CD4-positive, alpha-beta T cell (primary cell): ENCODE measurements at regions not wholly inside any gene's neighbourhood (a gene's known extent, or its start where the extent isn't known, plus 50 kb on each side); places are given as distances from the start of the nearest gene placed in this dataset.
A peak's percentile ranks its signal among the peaks of the same experiment; 100 is the strongest.
"Not testable (repeated sequence)": the region's sequence is repeated elsewhere in the genome, so short reads cannot be mapped to it uniquely, and the experiment has no call there.

ENCODE experiments used
- ATAC-seq: fragments of 200-7000 bp; cut with Tn5 transposase; one replicate; pipeline ENCODE4 v1.10.0; 2022; ENCODE audit warnings: mild to moderate bottlenecking; ENCODE audit not compliant: poor library complexity
- CTCF ChIA-PET: fragments of 350-600 bp; sonication (Branson Sonifier 250); formaldehyde crosslinking; loops from one replicate; lab custom pipeline; 2021; ENCODE audit warnings: antibody characterized with exemption, inconsistent platforms; lab: Charles Lee
- POLR2A ChIA-PET: fragments of 350-600 bp; sonication (Branson Sonifier 250); formaldehyde crosslinking; loops from one replicate; lab custom pipeline; 2021; ENCODE audit warnings: antibody characterized with exemption, inconsistent platforms; lab: Charles Lee
- DNase-seq, 14 experiments: peaks; one replicate each; pipeline ENCODE4 v3.0.0-alpha.2; 2013 to 2020; ENCODE audit warnings: mixed read lengths in 2 of 14
- H3K27ac ChIP-seq, 2 donors: one replicate each; pipeline versions ENCODE4 v1.5.1 to v1.7.0; 2013; ENCODE audit warnings: low read length in 2 of 2, low read depth in 1 of 2, mild to moderate bottlenecking in 1 of 2
- H3K27me3 ChIP-seq, 2 experiments: 1 replicate in 1 of 2; 2 replicates in 1 of 2; pipeline versions ENCODE4 v1.6.1 to v1.7.0; 2013; ENCODE audit warnings: low read length in 2 of 2, control low read depth in 1 of 2, mild to moderate bottlenecking in 1 of 2, moderate library complexity in 1 of 2; ENCODE audit not compliant: insufficient read depth in 2 of 2, control insufficient read depth in 1 of 2
- H3K36me3 ChIP-seq: one replicate; pipeline ENCODE4 v1.6.1; 2013; ENCODE audit warnings: low read length, control low read depth; ENCODE audit not compliant: insufficient read depth
- H3K4me1 ChIP-seq: one replicate; pipeline ENCODE4 v1.6.1; 2013; ENCODE audit warnings: low read length, control low read depth; ENCODE audit not compliant: insufficient read depth
- H3K4me3 ChIP-seq: one replicate; pipeline ENCODE4 v1.5.1; 2013; ENCODE audit warnings: mild to moderate bottlenecking, low read length, moderate library complexity
- H3K9me3 ChIP-seq, 2 experiments: 1 replicate in 1 of 2; 2 replicates in 1 of 2; pipeline versions ENCODE4 v1.6.1 to v1.7.0; 2013; ENCODE audit warnings: low read length in 2 of 2, mild to moderate bottlenecking in 2 of 2, control low read depth in 1 of 2, moderate library complexity in 1 of 2; ENCODE audit not compliant: control insufficient read depth in 1 of 2, insufficient read depth in 1 of 2
- H3K27ac Mint-ChIP-seq: one replicate; pipeline ENCODE4 v1.8.0; 2020; ENCODE audit warnings: mixed read lengths
- H3K27me3 Mint-ChIP-seq: one replicate; pipeline ENCODE4 v1.8.0; 2021; ENCODE audit warnings: mixed read lengths
- H3K36me3 Mint-ChIP-seq: one replicate; pipeline ENCODE4 v1.8.0; 2021; ENCODE audit warnings: low read depth, mixed read lengths
- H3K4me1 Mint-ChIP-seq: one replicate; pipeline ENCODE4 v1.8.0; 2021; ENCODE audit warnings: low read depth, mixed read lengths
- H3K4me3 Mint-ChIP-seq: one replicate; pipeline ENCODE4 v1.8.0; 2020; ENCODE audit warnings: mild to moderate bottlenecking, mixed read lengths
- H3K9me3 Mint-ChIP-seq: one replicate; pipeline ENCODE4 v1.8.0; 2020; ENCODE audit warnings: mixed read lengths
- CTCF ChIP-seq: fragments of 200-600 bp; IDR thresholded peaks from one replicate; pipeline ENCODE4 v1.8.0; 2022; ENCODE audit warnings: antibody characterized with exemption, mild to moderate bottlenecking
- intact Hi-C, 2 experiments: fragments of 100-400 bp; cut with DNase I in 1 of 2; cut with micrococcal nuclease in 1 of 2; formaldehyde crosslinking; loops; one replicate each; pipeline versions ENCODE4 v1.15.1 to v1.9.0; 2023 to 2025; cut with DNase I, micrococcal nuclease

DNA sequence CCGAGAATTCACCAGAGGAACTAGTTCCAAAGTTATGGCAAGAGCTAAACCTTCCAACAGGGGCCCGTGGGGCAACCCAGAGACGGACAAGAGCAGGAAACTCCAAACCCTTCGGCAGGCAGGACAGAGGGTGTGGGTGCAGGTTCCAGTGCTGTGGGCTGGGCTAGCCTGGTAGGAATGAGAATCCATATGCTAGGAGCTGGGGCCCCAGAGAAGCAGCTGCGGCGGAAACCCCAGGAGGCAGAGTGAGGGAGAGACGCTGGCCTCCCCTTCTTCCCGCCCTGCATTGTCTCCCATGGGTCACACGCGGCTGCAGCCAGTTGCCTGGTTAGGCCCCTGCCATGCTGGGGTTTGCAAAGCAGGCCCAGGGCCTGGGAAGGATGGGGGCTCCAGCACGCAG lies 126.2 kb upstream of the ALDH3B2 start:
- POLR2A ChIA-PET, H3K36me3 ChIP-seq, DNase-seq, H3K4me3 Mint-ChIP-seq, H3K27ac Mint-ChIP-seq, H3K27ac ChIP-seq, H3K9me3 Mint-ChIP-seq, H3K36me3 Mint-ChIP-seq, CTCF ChIA-PET, ATAC-seq, H3K27me3 ChIP-seq, H3K9me3 ChIP-seq, H3K4me3 ChIP-seq, H3K4me1 ChIP-seq, H3K27me3 Mint-ChIP-seq: not testable (repeated sequence)
- intact Hi-C loops, result loop anchor here in 1 of 2 experiments (10.0 kb wide), 1 partner anchor 686 kb away; the partner anchor contains the start of gene KDM2A
- peaks cover 20% of the 10 kb centered on the region for H3K4me1 Mint-ChIP-seq

GRCh38 chr11:67799808-67800207 lies 125.4 kb upstream of the ALDH3B2 start:
- H3K36me3 ChIP-seq, H3K9me3 ChIP-seq, CTCF ChIA-PET, H3K27ac ChIP-seq, H3K27ac Mint-ChIP-seq, H3K4me3 ChIP-seq, H3K4me3 Mint-ChIP-seq, H3K36me3 Mint-ChIP-seq, H3K27me3 Mint-ChIP-seq, H3K9me3 Mint-ChIP-seq, ATAC-seq, H3K27me3 ChIP-seq, H3K4me1 ChIP-seq, POLR2A ChIA-PET: not testable (repeated sequence)
- intact Hi-C loops, result loop anchor here in 1 of 2 experiments (10.0 kb wide), 1 partner anchor 685 kb away; the partner anchor contains the start of gene KDM2A
- DNase-seq, result peak in 2 of 14 experiments; percentile 5 to 9
- TF ChIP-seq CTCF, result peak; percentile 46
- H3K4me1 Mint-ChIP-seq, result peaks cover 20% of the 10 kb centered on the region

DNA sequence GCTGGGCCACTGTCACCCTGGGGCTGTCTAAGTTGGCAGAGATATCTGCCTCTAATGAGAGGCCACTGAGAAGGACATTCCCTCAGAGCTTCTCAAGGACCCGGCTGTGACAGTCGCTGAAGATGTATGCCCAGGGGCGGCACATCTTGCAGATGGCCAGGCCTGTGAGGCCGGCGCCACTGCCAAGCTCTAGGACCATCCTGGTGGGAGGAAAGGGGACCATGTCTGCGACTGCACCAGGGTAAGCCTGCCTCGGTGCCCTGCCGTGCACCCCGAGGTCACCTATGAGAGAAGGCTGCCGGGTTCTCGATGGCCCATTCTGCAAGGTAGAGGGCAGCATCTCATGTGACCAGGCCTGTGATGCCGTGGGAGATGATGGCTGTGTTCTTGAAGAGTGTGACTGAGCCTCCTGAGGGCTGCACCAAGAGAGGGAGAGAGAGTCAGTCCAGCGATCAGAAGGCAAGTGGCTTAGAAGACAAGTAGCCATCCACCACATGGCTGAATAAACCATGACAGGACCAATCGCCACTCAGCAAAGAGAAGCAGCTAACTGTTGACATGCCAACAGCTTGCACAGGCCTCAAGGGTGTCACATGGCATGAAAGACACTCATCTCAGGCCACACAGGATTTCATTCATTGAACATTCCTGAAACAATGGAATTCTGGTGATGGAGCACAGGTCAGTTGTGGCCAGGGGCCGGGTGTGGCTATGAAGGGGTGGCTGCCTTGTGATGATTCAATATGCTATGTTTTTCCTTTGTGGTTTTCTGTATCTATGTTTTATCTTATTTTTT lies 123.5 kb upstream of the ALDH3B2 start:
- H3K9me3 Mint-ChIP-seq, ATAC-seq, DNase-seq, H3K27me3 ChIP-seq, POLR2A ChIA-PET, intact Hi-C loops, H3K4me1 Mint-ChIP-seq, H3K36me3 Mint-ChIP-seq, H3K27ac Mint-ChIP-seq, H3K4me3 ChIP-seq, H3K36me3 ChIP-seq, CTCF ChIA-PET, H3K4me3 Mint-ChIP-seq, H3K27ac ChIP-seq, H3K4me1 ChIP-seq, H3K9me3 ChIP-seq, H3K27me3 Mint-ChIP-seq: not testable (repeated sequence)

DNA sequence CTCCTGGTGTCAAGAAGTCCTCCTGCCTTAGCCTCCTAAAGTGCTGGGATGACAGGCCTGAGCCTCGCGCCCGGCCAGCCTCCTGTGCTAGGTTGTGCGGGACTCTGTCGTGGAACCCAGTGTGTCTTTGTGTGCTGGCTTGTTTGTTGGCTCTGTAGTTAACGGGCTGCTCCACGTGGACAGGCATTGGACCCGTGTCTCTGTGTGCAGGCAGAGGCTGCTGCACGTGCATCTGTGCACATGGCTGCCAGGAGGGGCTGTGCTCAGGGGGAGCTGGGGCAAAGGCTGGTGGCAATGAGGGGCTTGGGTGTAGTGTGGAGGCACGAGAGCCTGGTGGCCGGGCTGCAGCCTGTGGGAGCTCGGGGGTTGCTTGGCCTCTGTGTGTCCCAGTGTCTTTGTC lies 121.3 kb upstream of the ALDH3B2 start:
- Mint-ChIP-seq H3K4me3 (no peak overlapping the region), H3K36me3 (no peaks in the 10 kb centered on the region), H3K27ac (no peak overlapping the region), H3K27me3 (no peaks in the 10 kb centered on the region), H3K4me1 (peaks cover 17% of the 10 kb centered on the region), H3K9me3 (no peaks in the 10 kb centered on the region)
- Histone ChIP-seq H3K36me3 (no peaks in the 10 kb centered on the region), H3K9me3 (no peaks in the 10 kb centered on the region), H3K4me3 (no peak overlapping the region), H3K4me1 (peaks cover 9% of the 10 kb centered on the region), H3K27ac (no peak overlapping the region), H3K27me3 (no peaks in the 10 kb centered on the region)
- ChIA-PET CTCF (no interaction called here), POLR2A (no interaction called here)
- no peak for TF ChIP-seq CTCF
- intact Hi-C loops, result no loop called here
- no peak for DNase-seq
- ATAC-seq, result no peak

DNA sequence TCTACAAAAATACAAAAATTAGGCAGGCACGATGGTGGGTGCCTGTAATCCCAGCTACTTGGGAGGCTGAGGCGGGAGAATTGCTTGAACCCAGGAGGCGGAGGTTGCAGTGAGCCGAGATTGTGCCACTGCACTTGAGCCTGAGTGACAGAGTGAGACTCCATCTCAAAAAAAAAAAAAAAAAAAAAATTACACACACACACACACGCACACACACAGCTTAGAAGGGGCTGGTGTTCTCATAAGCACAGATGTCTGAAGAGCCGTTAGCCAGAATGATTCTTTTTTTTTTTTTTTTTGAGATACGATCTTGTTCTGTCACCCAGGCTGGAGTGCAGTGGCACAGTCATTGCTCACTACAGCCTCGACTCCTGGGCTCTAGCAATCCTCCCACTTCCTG lies 119.3 kb upstream of the ALDH3B2 start:
- POLR2A ChIA-PET, H3K4me3 Mint-ChIP-seq, H3K36me3 ChIP-seq, H3K4me3 ChIP-seq, H3K9me3 Mint-ChIP-seq, H3K27ac ChIP-seq, H3K9me3 ChIP-seq, intact Hi-C loops, H3K36me3 Mint-ChIP-seq, H3K27me3 Mint-ChIP-seq, DNase-seq, H3K27me3 ChIP-seq, CTCF ChIA-PET, H3K27ac Mint-ChIP-seq, ATAC-seq, H3K4me1 ChIP-seq: not testable (repeated sequence)
- peaks cover 10% of the 10 kb centered on the region for H3K4me1 Mint-ChIP-seq
